SU-DHL-6 (cell line): ENCODE measurements at regions not wholly inside any gene's neighbourhood (a gene's known extent, or its start where the extent isn't known, plus 50 kb on each side); places are given as distances from the start of the nearest gene placed in this dataset.

Source experiments
- CTCF ChIP-seq: fragments of 200-600 bp; sonication (generic); IDR thresholded peaks from one replicate; pipeline ENCODE4 v1.5.1; 2017; ENCODE audit warnings: antibody characterized with exemption, mild to moderate bottlenecking, low read length, moderate library complexity; ENCODE audit not compliant: insufficient read depth, poor library complexity, severe bottlenecking
- EZH2phosphoT487 ChIP-seq: fragments of 200-600 bp; sonication (generic), shearing (Covaris generic); conservative IDR thresholded peaks from 2 replicates; pipeline ENCODE4 v1.6.1; 2018; ENCODE audit warnings: mild to moderate bottlenecking, antibody characterized with exemption, low read length, moderate library complexity, mixed read lengths

GRCh38 chr9:26158631-26159150 lies 480.4 kb upstream of the TUSC1 start:
- TF ChIP-seq CTCF (no peak), EZH2phosphoT487 (no peak)
